CD4-positive, alpha-beta T cell (primary cell): ENCODE measurements at regions not wholly inside any gene's neighbourhood (a gene's known extent, or its start where the extent isn't known, plus 50 kb on each side); places are given as distances from the start of the nearest gene placed in this dataset.

Experiments used
- ATAC-seq: fragments of 200-7000 bp; cut with Tn5 transposase; one replicate; pipeline ENCODE4 v1.10.0; 2022; ENCODE audit warnings: mild to moderate bottlenecking; ENCODE audit not compliant: poor library complexity
- CTCF ChIA-PET: fragments of 350-600 bp; sonication (Branson Sonifier 250); formaldehyde crosslinking; loops from one replicate; lab custom pipeline; 2021; ENCODE audit warnings: antibody characterized with exemption, inconsistent platforms; lab: Charles Lee
- POLR2A ChIA-PET: fragments of 350-600 bp; sonication (Branson Sonifier 250); formaldehyde crosslinking; loops from one replicate; lab custom pipeline; 2021; ENCODE audit warnings: antibody characterized with exemption, inconsistent platforms; lab: Charles Lee
- DNase-seq, 14 experiments: peaks; one replicate each; pipeline ENCODE4 v3.0.0-alpha.2; 2013 to 2020; ENCODE audit warnings: mixed read lengths in 2 of 14
- H3K27ac ChIP-seq, 2 donors: one replicate each; pipeline versions ENCODE4 v1.5.1 to v1.7.0; 2013; ENCODE audit warnings: low read length in 2 of 2, low read depth in 1 of 2, mild to moderate bottlenecking in 1 of 2
- H3K27me3 ChIP-seq, 2 experiments: 1 replicate in 1 of 2; 2 replicates in 1 of 2; pipeline versions ENCODE4 v1.6.1 to v1.7.0; 2013; ENCODE audit warnings: low read length in 2 of 2, control low read depth in 1 of 2, mild to moderate bottlenecking in 1 of 2, moderate library complexity in 1 of 2; ENCODE audit not compliant: insufficient read depth in 2 of 2, control insufficient read depth in 1 of 2
- H3K36me3 ChIP-seq: one replicate; pipeline ENCODE4 v1.6.1; 2013; ENCODE audit warnings: low read length, control low read depth; ENCODE audit not compliant: insufficient read depth
- H3K4me1 ChIP-seq: one replicate; pipeline ENCODE4 v1.6.1; 2013; ENCODE audit warnings: low read length, control low read depth; ENCODE audit not compliant: insufficient read depth
- H3K4me3 ChIP-seq: one replicate; pipeline ENCODE4 v1.5.1; 2013; ENCODE audit warnings: mild to moderate bottlenecking, low read length, moderate library complexity
- H3K9me3 ChIP-seq, 2 experiments: 1 replicate in 1 of 2; 2 replicates in 1 of 2; pipeline versions ENCODE4 v1.6.1 to v1.7.0; 2013; ENCODE audit warnings: low read length in 2 of 2, mild to moderate bottlenecking in 2 of 2, control low read depth in 1 of 2, moderate library complexity in 1 of 2; ENCODE audit not compliant: control insufficient read depth in 1 of 2, insufficient read depth in 1 of 2
- H3K27ac Mint-ChIP-seq: one replicate; pipeline ENCODE4 v1.8.0; 2020; ENCODE audit warnings: mixed read lengths
- H3K27me3 Mint-ChIP-seq: one replicate; pipeline ENCODE4 v1.8.0; 2021; ENCODE audit warnings: mixed read lengths
- H3K36me3 Mint-ChIP-seq: one replicate; pipeline ENCODE4 v1.8.0; 2021; ENCODE audit warnings: low read depth, mixed read lengths
- H3K4me1 Mint-ChIP-seq: one replicate; pipeline ENCODE4 v1.8.0; 2021; ENCODE audit warnings: low read depth, mixed read lengths
- H3K4me3 Mint-ChIP-seq: one replicate; pipeline ENCODE4 v1.8.0; 2020; ENCODE audit warnings: mild to moderate bottlenecking, mixed read lengths
- H3K9me3 Mint-ChIP-seq: one replicate; pipeline ENCODE4 v1.8.0; 2020; ENCODE audit warnings: mixed read lengths
- intact Hi-C, 2 experiments: fragments of 100-400 bp; cut with DNase I in 1 of 2; cut with micrococcal nuclease in 1 of 2; formaldehyde crosslinking; loops; one replicate each; pipeline versions ENCODE4 v1.15.1 to v1.9.0; 2023 to 2025; cut with DNase I, micrococcal nuclease
- TF ChIP-seq, protein P1 (sequence below): fragments of 200-600 bp; IDR thresholded peaks from one replicate; pipeline ENCODE4 v1.8.0; 2022; ENCODE audit warnings: antibody characterized with exemption, mild to moderate bottlenecking

- H3K4me3 Mint-ChIP-seq: no peak overlapping the region
- no peaks in the 10 kb centered on the region for H3K4me1 Mint-ChIP-seq
These were observed 327.4 kb downstream of the DRD1 start for GRCh38 chr5:175116466-175117048.

DNA sequence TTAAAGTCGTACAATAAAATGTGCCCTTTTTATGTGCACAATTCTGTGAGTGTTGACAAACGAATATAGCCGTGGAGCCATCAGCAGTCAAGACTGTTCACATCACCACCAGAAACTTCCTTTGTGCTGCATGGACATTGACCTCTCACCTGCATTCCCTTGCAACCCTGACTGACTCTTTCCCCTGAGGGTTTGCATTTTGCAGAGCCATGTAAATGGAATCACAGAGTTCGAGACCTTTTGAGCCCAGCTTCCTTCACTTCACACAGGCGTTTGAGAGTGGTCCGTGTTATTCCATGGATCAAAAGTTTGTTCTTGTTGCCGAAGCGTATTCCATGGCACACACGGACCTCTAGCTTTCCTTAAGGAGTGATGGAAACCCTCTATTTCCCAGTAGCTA, 328.2 kb downstream of the DRD1 start:
- Mint-ChIP-seq H3K9me3 (no peaks in the 10 kb centered on the region), H3K27me3 (peaks cover 29% of the 10 kb centered on the region), H3K4me3 (no peak overlapping the region), H3K36me3 (no peaks in the 10 kb centered on the region), H3K27ac (no peak overlapping the region), H3K4me1 (no peaks in the 10 kb centered on the region)
- no peak overlapping the region for H3K27ac ChIP-seq
- ChIA-PET POLR2A (no interaction called here), CTCF (interaction anchor here (1.1 kb wide), 1 partner anchor 15 kb away, joined by 4 read pairs; no protein-coding TSS in a partner anchor)
- no peak overlapping the region for H3K4me3 ChIP-seq
- ATAC-seq (no peak), DNase-seq (no peak)
- TF ChIP-seq, protein P1, sequence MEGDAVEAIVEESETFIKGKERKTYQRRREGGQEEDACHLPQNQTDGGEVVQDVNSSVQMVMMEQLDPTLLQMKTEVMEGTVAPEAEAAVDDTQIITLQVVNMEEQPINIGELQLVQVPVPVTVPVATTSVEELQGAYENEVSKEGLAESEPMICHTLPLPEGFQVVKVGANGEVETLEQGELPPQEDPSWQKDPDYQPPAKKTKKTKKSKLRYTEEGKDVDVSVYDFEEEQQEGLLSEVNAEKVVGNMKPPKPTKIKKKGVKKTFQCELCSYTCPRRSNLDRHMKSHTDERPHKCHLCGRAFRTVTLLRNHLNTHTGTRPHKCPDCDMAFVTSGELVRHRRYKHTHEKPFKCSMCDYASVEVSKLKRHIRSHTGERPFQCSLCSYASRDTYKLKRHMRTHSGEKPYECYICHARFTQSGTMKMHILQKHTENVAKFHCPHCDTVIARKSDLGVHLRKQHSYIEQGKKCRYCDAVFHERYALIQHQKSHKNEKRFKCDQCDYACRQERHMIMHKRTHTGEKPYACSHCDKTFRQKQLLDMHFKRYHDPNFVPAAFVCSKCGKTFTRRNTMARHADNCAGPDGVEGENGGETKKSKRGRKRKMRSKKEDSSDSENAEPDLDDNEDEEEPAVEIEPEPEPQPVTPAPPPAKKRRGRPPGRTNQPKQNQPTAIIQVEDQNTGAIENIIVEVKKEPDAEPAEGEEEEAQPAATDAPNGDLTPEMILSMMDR: no peak
- H3K36me3 ChIP-seq: no peaks in the 10 kb centered on the region
- no peaks in the 10 kb centered on the region for H3K9me3 ChIP-seq
- intact Hi-C loops: loop anchor here in 1 of 2 experiments (10.0 kb wide), 1 partner anchor 1911 kb away; no protein-coding TSS in a partner anchor
- no peaks in the 10 kb centered on the region for H3K4me1 ChIP-seq
- peaks cover 0 to 6% of the 10 kb centered on the region in 2 experiments for H3K27me3 ChIP-seq

More at GRCh38 chr5:175116466-175117048, 327.4 kb downstream of the DRD1 start:
- H3K4me3 ChIP-seq: no peak overlapping the region
- CTCF ChIA-PET: interaction anchor here (1.1 kb wide), 1 partner anchor 15 kb away, joined by 4 read pairs; no protein-coding TSS in a partner anchor
- Mint-ChIP-seq H3K27ac (no peak overlapping the region), H3K27me3 (peaks cover 29% of the 10 kb centered on the region), H3K9me3 (no peaks in the 10 kb centered on the region), H3K36me3 (no peaks in the 10 kb centered on the region)
- no peaks in the 10 kb centered on the region for H3K9me3 ChIP-seq
- POLR2A ChIA-PET: no interaction called here
- H3K27me3 ChIP-seq: peaks cover 0 to 7% of the 10 kb centered on the region in 2 experiments
- DNase-seq: no peak
- intact Hi-C loops: loop anchor here in 1 of 2 experiments (10.0 kb wide), 1 partner anchor 1912 kb away; no protein-coding TSS in a partner anchor
- no peaks in the 10 kb centered on the region for H3K36me3 ChIP-seq
- no peak overlapping the region for H3K27ac ChIP-seq
- no peak for ATAC-seq
- TF ChIP-seq, protein P1: no peak
- no peaks in the 10 kb centered on the region for H3K4me1 ChIP-seq

DNA sequence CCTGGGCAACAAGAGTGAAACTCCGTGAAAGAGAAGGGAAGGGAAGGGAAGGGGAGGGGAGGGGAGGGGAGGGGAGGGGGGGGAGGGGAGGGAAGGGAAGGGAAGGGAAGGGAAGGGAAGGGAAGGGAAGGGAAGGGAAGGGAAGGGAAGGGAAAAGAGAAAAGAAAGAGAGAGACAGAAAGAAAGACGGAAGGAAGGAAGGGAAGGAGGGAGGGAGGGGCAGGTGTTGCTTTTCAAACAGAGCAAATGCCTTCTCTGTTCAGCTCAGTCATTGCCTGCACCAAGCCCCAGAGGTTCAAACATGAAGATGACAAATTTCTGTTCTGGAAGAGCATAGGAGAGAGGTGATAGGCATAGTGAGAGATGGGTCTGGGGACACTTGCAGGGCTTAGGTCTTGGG, 330.0 kb downstream of the DRD1 start:
- POLR2A ChIA-PET: no interaction called here
- Histone ChIP-seq H3K4me1 (no peaks in the 10 kb centered on the region), H3K36me3 (no peaks in the 10 kb centered on the region), H3K27me3 (peaks cover 0 to 6% of the 10 kb centered on the region in 2 experiments), H3K4me3 (no peak overlapping the region), H3K27ac (no peak overlapping the region), H3K9me3 (peaks cover 0 to 8% of the 10 kb centered on the region in 2 experiments)
- H3K9me3 Mint-ChIP-seq: peaks cover 3% of the 10 kb centered on the region
- ATAC-seq: no peak
- TF ChIP-seq, protein P1: no peak
- CTCF ChIA-PET: no interaction called here
- H3K36me3 Mint-ChIP-seq: no peaks in the 10 kb centered on the region
- peaks cover 29% of the 10 kb centered on the region for H3K27me3 Mint-ChIP-seq
- no peaks in the 10 kb centered on the region for H3K4me1 Mint-ChIP-seq
- no peak overlapping the region for H3K27ac Mint-ChIP-seq
- H3K4me3 Mint-ChIP-seq: no peak overlapping the region
- intact Hi-C loops: loop anchor here in 1 of 2 experiments (10.0 kb wide), 1 partner anchor 1909 kb away; no protein-coding TSS in a partner anchor
- no peak for DNase-seq
